Sigmoid colon (tissue), 6 donors: ENCODE measurements at regions not wholly inside any gene's neighbourhood (a gene's known extent, or its start where the extent isn't known, plus 50 kb on each side); places are given as distances from the start of the nearest gene placed in this dataset.

Source experiments
- DNase-seq: peaks from one replicate; pipeline ENCODE4 v3.0.0-alpha.2; 2019
- H3K27ac ChIP-seq, 4 donors: fragments of 200-600 bp; sonication (generic); one replicate each; pipeline ENCODE4 v1.5.1; 2016 to 2019; ENCODE audit warnings: mild to moderate bottlenecking in 1 of 4
- H3K27me3 ChIP-seq, 3 donors: fragments of 200-600 bp; sonication (generic); one replicate each; pipeline ENCODE4 v1.5.1; 2019; ENCODE audit warnings: mild to moderate bottlenecking in 1 of 3
- H3K36me3 ChIP-seq, 4 donors: fragments of 200-600 bp; sonication (generic); one replicate each; pipeline ENCODE4 v1.5.1; 2016 to 2019
- H3K4me1 ChIP-seq, 4 donors: fragments of 200-600 bp; sonication (generic); one replicate each; pipeline ENCODE4 v1.5.1; 2017 to 2019
- H3K4me3 ChIP-seq, 4 donors: fragments of 200-600 bp; sonication (generic); one replicate each; pipeline ENCODE4 v1.5.1; 2017 to 2019; ENCODE audit warnings: mild to moderate bottlenecking in 2 of 4, moderate library complexity in 1 of 4
- H3K9me3 ChIP-seq, 4 donors: fragments of 200-600 bp in 3 of 4; sonication (generic) in 3 of 4; one replicate each; pipeline versions ENCODE4 v1.5.1 to v1.6.1; 2013 to 2019
- EP300 ChIP-seq, 4 donors: sonication (generic); formaldehyde crosslinking; IDR thresholded peaks; one replicate each; pipeline ENCODE4 v1.6.1; 2017; ENCODE audit warnings: antibody characterized with exemption in 4 of 4
- POLR2A ChIP-seq, 2 donors: fragments of 450-650 bp; IDR thresholded peaks; one replicate each; pipeline ENCODE4 v1.6.1; 2016; ENCODE audit warnings: antibody characterized with exemption in 2 of 2, mild to moderate bottlenecking in 2 of 2, moderate library complexity in 2 of 2
- POLR2AphosphoS5 ChIP-seq, 4 donors: sonication (generic); formaldehyde crosslinking; IDR thresholded peaks; one replicate each; pipeline ENCODE4 v1.6.1; 2017; ENCODE audit warnings: antibody characterized with exemption in 4 of 4
- WGBS, 2 donors: extraction: QIAGEN DNeasy Blood & Tissue Kit; methylation state at CpG; one replicate each; pipeline ENCODE4 v1.1.7; 2013; 5-methylcytosine and 5-hydroxymethylcytosine counted together
- intact Hi-C: fragments of 100-400 bp; cut with DNase I; formaldehyde crosslinking; loops from one replicate; pipeline ENCODE4 v1.15.1; 2023
- TF ChIP-seq, protein P1 (sequence below), 4 experiments: fragments of 450-650 bp in 3 of 4; fragments of 200-600 bp in 1 of 4; IDR thresholded peaks; one replicate each; pipeline ENCODE4 v1.5.1; 2016 to 2019; ENCODE audit warnings: antibody characterized with exemption in 4 of 4, mild to moderate bottlenecking in 3 of 4, moderate library complexity in 2 of 4
- donor health status: healthy with polysubstance abuse.
- donor health status: healthy.

DNA sequence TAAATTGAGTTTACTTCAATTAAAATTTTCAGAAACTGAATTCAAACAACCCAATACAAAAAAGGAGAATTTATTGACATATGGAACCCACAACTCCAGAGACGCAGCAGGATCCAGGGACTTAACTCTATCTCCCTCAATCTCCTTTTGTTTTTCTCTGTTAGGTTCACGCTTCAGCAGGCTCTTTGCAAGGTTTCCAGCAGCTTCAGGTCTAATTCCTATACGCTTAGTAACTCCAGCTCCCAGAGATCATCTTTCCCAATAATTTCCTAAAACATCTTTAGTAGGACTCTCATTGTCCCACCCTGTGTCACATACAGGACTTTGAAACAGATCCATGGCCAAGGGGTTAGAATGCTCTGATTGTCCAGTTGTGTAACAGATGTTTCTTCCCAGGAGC is 175.2 kb downstream of the RMST start:
- 86 to 90% methylated on average over 3 of the region's 3 CpGs for WGBS, 2 donors
- intact Hi-C loops, result no loop called here
- TF ChIP-seq EP300 (IDR thresholded peaks at IDR 0.05) (no peak), POLR2AphosphoS5 (IDR thresholded peaks at IDR 0.05) (no peak), POLR2A (IDR thresholded peaks at IDR 0.05) (no peak)
- TF ChIP-seq, protein P1, sequence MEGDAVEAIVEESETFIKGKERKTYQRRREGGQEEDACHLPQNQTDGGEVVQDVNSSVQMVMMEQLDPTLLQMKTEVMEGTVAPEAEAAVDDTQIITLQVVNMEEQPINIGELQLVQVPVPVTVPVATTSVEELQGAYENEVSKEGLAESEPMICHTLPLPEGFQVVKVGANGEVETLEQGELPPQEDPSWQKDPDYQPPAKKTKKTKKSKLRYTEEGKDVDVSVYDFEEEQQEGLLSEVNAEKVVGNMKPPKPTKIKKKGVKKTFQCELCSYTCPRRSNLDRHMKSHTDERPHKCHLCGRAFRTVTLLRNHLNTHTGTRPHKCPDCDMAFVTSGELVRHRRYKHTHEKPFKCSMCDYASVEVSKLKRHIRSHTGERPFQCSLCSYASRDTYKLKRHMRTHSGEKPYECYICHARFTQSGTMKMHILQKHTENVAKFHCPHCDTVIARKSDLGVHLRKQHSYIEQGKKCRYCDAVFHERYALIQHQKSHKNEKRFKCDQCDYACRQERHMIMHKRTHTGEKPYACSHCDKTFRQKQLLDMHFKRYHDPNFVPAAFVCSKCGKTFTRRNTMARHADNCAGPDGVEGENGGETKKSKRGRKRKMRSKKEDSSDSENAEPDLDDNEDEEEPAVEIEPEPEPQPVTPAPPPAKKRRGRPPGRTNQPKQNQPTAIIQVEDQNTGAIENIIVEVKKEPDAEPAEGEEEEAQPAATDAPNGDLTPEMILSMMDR (IDR thresholded peaks at IDR 0.05), result no peak
- no peaks in the 10 kb centered on the region for H3K4me1 ChIP-seq
- H3K36me3 ChIP-seq, result no peaks in the 10 kb centered on the region
- no peaks in the 10 kb centered on the region for H3K9me3 ChIP-seq
- H3K27me3 ChIP-seq, result no peaks in the 10 kb centered on the region
- no peak for DNase-seq
- H3K27ac ChIP-seq, result no peak overlapping the region
- H3K4me3 ChIP-seq, result no peak overlapping the region

DNA sequence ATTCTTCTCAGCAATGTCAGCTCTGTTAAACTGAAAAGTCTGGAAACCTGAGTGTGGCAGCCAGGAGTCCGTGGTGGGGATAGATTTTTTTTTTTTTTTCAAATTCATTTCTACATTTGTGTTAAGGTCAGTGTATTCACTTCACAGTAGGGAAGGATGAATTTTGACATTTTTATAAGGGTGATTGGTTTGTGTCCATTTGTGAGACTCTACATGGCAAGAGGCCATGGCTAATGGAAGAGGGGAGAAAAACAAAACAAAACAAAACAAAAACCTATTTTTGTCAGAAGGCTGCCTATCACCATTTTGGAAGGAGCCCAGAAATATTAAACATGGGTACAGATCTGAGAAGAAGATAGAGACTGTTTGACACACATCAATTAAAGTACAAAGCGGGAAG is 176.1 kb downstream of the RMST start:
- Histone ChIP-seq H3K9me3 (no peaks in the 10 kb centered on the region), H3K4me1 (no peaks in the 10 kb centered on the region), H3K4me3 (no peak overlapping the region), H3K27ac (no peak overlapping the region), H3K27me3 (no peaks in the 10 kb centered on the region), H3K36me3 (no peaks in the 10 kb centered on the region)
- WGBS, 2 donors, result 69 to 73% methylated on average over 2 of the region's 2 CpGs
- intact Hi-C loops, result no loop called here
- DNase-seq, result no peak
- no peak for TF ChIP-seq POLR2AphosphoS5 (IDR thresholded peaks at IDR 0.05)
- no peak for TF ChIP-seq EP300 (IDR thresholded peaks at IDR 0.05)
- TF ChIP-seq, protein P1 (IDR thresholded peaks at IDR 0.05), result no peak
- no peak for TF ChIP-seq POLR2A (IDR thresholded peaks at IDR 0.05)

- DNase-seq, result no peak
- no peaks in the 10 kb centered on the region for H3K27me3 ChIP-seq
- H3K9me3 ChIP-seq, result no peaks in the 10 kb centered on the region
- no peaks in the 10 kb centered on the region for H3K36me3 ChIP-seq
- no peaks in the 10 kb centered on the region for H3K4me1 ChIP-seq
- no peak for TF ChIP-seq POLR2A (IDR thresholded peaks at IDR 0.05)
- TF ChIP-seq POLR2AphosphoS5 (IDR thresholded peaks at IDR 0.05), result no peak
- no peak for TF ChIP-seq EP300 (IDR thresholded peaks at IDR 0.05)
- TF ChIP-seq, protein P1 (IDR thresholded peaks at IDR 0.05), result no peak
- 84 to 85% methylated on average over 1 of the region's 1 CpG for WGBS, 2 donors
- H3K27ac ChIP-seq, result no peak overlapping the region
- intact Hi-C loops, result no loop called here
- no peak overlapping the region for H3K4me3 ChIP-seq
Measured at GRCh38 chr12:97639702-97640101, 177.1 kb downstream of the RMST start.

GRCh38 chr12:97640826-97641225 is 178.2 kb downstream of the RMST start:
- Histone ChIP-seq H3K27me3 (no peaks in the 10 kb centered on the region), H3K4me3 (no peak overlapping the region), H3K36me3 (no peaks in the 10 kb centered on the region), H3K27ac (no peak overlapping the region), H3K4me1 (no peaks in the 10 kb centered on the region), H3K9me3 (no peaks in the 10 kb centered on the region)
- TF ChIP-seq POLR2AphosphoS5 (IDR thresholded peaks at IDR 0.05) (no peak), POLR2A (IDR thresholded peaks at IDR 0.05) (no peak)
- DNase-seq, result no peak
- intact Hi-C loops, result no loop called here
- WGBS, 2 donors, result 77 to 82% methylated on average over 6 of the region's 6 CpGs

DNA sequence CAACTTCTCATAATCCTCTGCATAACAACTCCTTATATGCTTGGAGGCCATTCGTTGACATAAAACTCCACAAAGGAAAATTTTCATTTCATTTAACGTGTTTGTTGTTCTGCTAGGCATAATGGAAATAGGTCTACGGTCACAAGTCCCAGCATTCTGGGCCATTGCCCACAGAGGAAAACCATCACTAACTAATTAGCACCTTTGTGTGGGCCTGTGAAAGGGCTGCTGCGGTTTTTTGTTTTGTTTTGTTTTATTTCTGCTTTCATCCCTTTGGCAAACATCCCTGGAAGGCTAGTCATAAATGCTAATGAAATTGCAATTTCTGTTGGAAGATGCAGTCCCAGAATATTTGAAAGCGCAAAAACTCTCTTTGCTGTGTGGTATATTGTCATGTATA is 180.3 kb downstream of the RMST start:
- Histone ChIP-seq H3K4me1 (no peaks in the 10 kb centered on the region), H3K36me3 (no peaks in the 10 kb centered on the region), H3K27ac (no peak overlapping the region), H3K4me3 (no peak overlapping the region), H3K9me3 (no peaks in the 10 kb centered on the region), H3K27me3 (no peaks in the 10 kb centered on the region)
- WGBS, 2 donors, result 72 to 77% methylated on average over 5 of the region's 5 CpGs
- intact Hi-C loops, result no loop called here
- no peak for DNase-seq
- TF ChIP-seq EP300 (IDR thresholded peaks at IDR 0.05) (no peak), POLR2AphosphoS5 (IDR thresholded peaks at IDR 0.05) (no peak), POLR2A (IDR thresholded peaks at IDR 0.05) (no peak)
- TF ChIP-seq, protein P1 (IDR thresholded peaks at IDR 0.05), result no peak
